Activated naive CD4-positive, alpha-beta T cell treated with anti-CD3 and anti-CD28 coated beads, Interleukin-2, amount 10 ng/mL, durations not matched to agents 7 days and 5 days (primary cell): ENCODE measurements at regions not wholly inside any gene's neighbourhood (a gene's known extent, or its start where the extent isn't known, plus 50 kb on each side); places are given as distances from the start of the nearest gene placed in this dataset.

Experiments used
- CTCF ChIA-PET: fragments of 350-600 bp; sonication (Branson Sonifier 250); formaldehyde crosslinking; loops from one replicate; lab custom pipeline; 2021; ENCODE audit warnings: antibody characterized with exemption; lab: Charles Lee
- DNase-seq: peaks from one replicate; pipeline ENCODE4 v3.0.0-alpha.2; 2020
- H3K27ac Mint-ChIP-seq: one replicate; pipeline ENCODE4 v1.8.0; 2021; ENCODE audit warnings: mild to moderate bottlenecking, moderate library complexity, mixed read lengths
- H3K27me3 Mint-ChIP-seq: one replicate; pipeline ENCODE4 v1.8.0; 2021; ENCODE audit warnings: mild to moderate bottlenecking, mixed read lengths
- H3K36me3 Mint-ChIP-seq: one replicate; pipeline ENCODE4 v1.8.0; 2021; ENCODE audit warnings: mixed read lengths
- H3K4me1 Mint-ChIP-seq: one replicate; pipeline ENCODE4 v1.8.0; 2021; ENCODE audit warnings: mixed read lengths
- H3K4me3 Mint-ChIP-seq: one replicate; pipeline ENCODE4 v1.8.0; 2021; ENCODE audit warnings: mild to moderate bottlenecking, moderate library complexity, mixed read lengths
- H3K9me3 Mint-ChIP-seq: one replicate; pipeline ENCODE4 v1.8.0; 2021; ENCODE audit warnings: mixed read lengths

DNA sequence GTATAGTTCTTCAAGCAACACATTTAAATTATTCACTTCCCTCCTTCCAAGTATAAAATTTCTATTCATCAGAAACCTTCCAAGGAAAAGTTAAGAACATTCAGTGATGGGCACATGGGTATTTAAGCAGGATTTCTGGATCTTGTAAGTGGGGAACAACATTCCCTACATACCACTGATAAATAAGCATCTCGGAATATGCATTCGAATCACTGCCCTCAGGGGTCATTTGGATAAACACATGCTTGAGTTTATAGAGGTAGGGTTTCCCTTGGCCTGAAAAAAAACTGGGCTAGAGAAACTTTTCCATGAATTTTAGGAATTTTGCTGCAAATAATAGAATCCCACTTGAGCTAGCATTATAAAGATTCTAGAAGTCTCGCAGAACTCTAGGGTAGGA lies 143.9 kb downstream of the SOX3 start:
- Mint-ChIP-seq H3K36me3 (no peaks in the 10 kb centered on the region), H3K9me3 (no peaks in the 10 kb centered on the region), H3K4me3 (no peak overlapping the region), H3K4me1 (no peaks in the 10 kb centered on the region), H3K27ac (no peak overlapping the region), H3K27me3 (no peaks in the 10 kb centered on the region)
- CTCF ChIA-PET: no interaction called here
- no peak for DNase-seq

- Mint-ChIP-seq H3K9me3 (no peaks in the 10 kb centered on the region), H3K4me3 (no peak overlapping the region), H3K27me3 (no peaks in the 10 kb centered on the region), H3K36me3 (no peaks in the 10 kb centered on the region), H3K27ac (no peak overlapping the region), H3K4me1 (no peaks in the 10 kb centered on the region)
- no peak for DNase-seq
- CTCF ChIA-PET: no interaction called here
These were observed 144.6 kb downstream of the SOX3 start for GRCh38 chrX:140360284-140360683.

DNA sequence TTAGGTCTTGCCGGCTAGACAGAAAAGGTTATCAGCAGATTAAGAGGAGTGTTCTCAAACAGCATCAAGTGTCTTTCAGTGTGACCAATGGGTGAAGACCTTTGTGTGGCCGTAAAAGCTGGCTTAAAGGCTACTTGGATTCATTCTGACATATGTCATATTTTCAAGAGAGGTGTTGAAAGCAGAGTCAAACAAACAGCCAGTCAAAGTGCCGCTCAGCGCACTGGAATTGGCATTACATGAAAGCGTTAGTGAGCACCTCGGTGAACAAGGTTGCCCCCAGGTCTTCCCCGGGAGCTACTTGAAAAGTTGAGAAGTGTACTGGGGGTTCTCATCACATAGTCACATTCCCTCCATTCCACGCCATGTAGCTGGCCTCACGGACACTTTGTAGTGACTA lies 148.9 kb downstream of the SOX3 start:
- Mint-ChIP-seq H3K4me3 (no peak overlapping the region), H3K27me3 (no peaks in the 10 kb centered on the region), H3K9me3 (no peaks in the 10 kb centered on the region), H3K4me1 (no peaks in the 10 kb centered on the region), H3K36me3 (no peaks in the 10 kb centered on the region), H3K27ac (no peak overlapping the region)
- DNase-seq: no peak
- CTCF ChIA-PET: no interaction called here

DNA sequence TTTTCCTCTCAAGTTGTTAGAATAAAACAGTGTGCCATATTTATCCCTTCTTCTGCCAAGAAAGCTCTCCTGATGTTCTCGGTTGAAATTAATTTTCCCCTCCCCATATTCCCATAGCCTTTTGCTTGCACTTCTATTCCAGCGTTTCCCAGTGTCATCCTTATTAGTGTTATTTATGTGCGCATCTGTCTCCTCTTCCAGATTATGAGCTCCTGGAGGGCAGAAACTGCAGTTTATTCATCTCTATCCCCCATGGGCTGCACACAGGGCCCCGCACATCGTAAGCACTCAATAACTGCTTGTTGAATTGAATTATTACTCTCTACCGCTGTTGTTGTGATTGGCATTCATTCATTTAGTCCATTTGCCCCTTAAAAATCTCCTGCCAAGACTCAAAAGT lies 149.4 kb downstream of the SOX3 start:
- DNase-seq: no peak
- no peaks in the 10 kb centered on the region for H3K9me3 Mint-ChIP-seq
- no peaks in the 10 kb centered on the region for H3K27me3 Mint-ChIP-seq
- CTCF ChIA-PET: no interaction called here
- H3K36me3 Mint-ChIP-seq: no peaks in the 10 kb centered on the region
- no peak overlapping the region for H3K4me3 Mint-ChIP-seq
- H3K4me1 Mint-ChIP-seq: no peaks in the 10 kb centered on the region
- no peak overlapping the region for H3K27ac Mint-ChIP-seq

DNA sequence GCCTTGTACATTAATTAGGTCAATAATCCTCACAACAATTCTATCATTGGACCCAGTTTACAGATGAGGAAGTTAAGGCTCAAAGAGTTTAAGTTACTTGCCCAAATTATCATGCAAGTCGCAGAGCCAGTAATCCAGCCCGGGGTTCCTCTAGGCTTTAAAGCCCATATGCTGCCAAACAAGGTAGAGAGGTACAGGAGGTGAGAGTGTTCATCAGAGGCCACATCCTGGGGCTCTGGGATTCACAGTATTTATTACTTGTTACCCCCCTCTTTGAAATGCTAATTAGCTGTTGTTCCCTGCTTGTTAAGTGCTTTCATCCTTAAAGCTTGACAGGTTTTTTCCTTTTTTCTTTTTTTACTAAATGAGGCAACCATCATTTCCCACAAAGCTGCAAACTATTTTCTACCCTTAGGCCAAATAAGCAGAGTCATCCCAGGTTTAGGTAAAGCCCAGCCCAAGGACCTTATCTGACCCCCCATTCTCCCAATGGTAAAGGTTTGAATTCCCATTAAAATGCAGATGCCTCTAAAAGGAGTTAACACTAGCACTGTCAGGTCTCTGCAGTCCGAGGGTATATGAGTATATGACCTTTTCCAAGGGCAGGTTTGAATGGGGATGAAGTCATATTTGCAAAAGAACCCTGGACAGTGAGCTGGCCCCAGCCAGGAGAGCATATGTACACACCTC lies 150.3 kb downstream of the SOX3 start:
- CTCF ChIA-PET: no interaction called here
- Mint-ChIP-seq H3K9me3 (no peaks in the 10 kb centered on the region), H3K36me3 (no peaks in the 10 kb centered on the region), H3K4me1 (no peaks in the 10 kb centered on the region), H3K27ac (no peak overlapping the region), H3K27me3 (no peaks in the 10 kb centered on the region), H3K4me3 (no peak overlapping the region)
- no peak for DNase-seq

- no peak overlapping the region for H3K4me3 Mint-ChIP-seq
- no peaks in the 10 kb centered on the region for H3K9me3 Mint-ChIP-seq
- no peaks in the 10 kb centered on the region for H3K4me1 Mint-ChIP-seq
- no peak for DNase-seq
- no peaks in the 10 kb centered on the region for H3K36me3 Mint-ChIP-seq
- H3K27me3 Mint-ChIP-seq: no peaks in the 10 kb centered on the region
- CTCF ChIA-PET: no interaction called here
- H3K27ac Mint-ChIP-seq: no peak overlapping the region
These were observed 158.1 kb downstream of the SOX3 start for GRCh38 chrX:140346729-140347128.

- Mint-ChIP-seq H3K4me1 (no peaks in the 10 kb centered on the region), H3K27me3 (no peaks in the 10 kb centered on the region), H3K9me3 (no peaks in the 10 kb centered on the region), H3K27ac (no peak overlapping the region), H3K36me3 (no peaks in the 10 kb centered on the region), H3K4me3 (no peak overlapping the region)
- CTCF ChIA-PET: no interaction called here
- DNase-seq: no peak
These were observed 161.5 kb downstream of the SOX3 start for GRCh38 chrX:140343226-140343868.

- no peak overlapping the region for H3K4me3 Mint-ChIP-seq
- no peak overlapping the region for H3K27ac Mint-ChIP-seq
- DNase-seq: no peak
- CTCF ChIA-PET: no interaction called here
- H3K4me1 Mint-ChIP-seq: no peaks in the 10 kb centered on the region
- no peaks in the 10 kb centered on the region for H3K27me3 Mint-ChIP-seq
- no peaks in the 10 kb centered on the region for H3K36me3 Mint-ChIP-seq
- no peaks in the 10 kb centered on the region for H3K9me3 Mint-ChIP-seq
These were observed 162.5 kb downstream of the SOX3 start for GRCh38 chrX:140342410-140342809.

- H3K36me3 Mint-ChIP-seq: no peaks in the 10 kb centered on the region
- no peaks in the 10 kb centered on the region for H3K9me3 Mint-ChIP-seq
- CTCF ChIA-PET: no interaction called here
- H3K27ac Mint-ChIP-seq: no peak overlapping the region
- H3K4me3 Mint-ChIP-seq: no peak overlapping the region
- no peak for DNase-seq
- H3K4me1 Mint-ChIP-seq: no peaks in the 10 kb centered on the region
- H3K27me3 Mint-ChIP-seq: no peaks in the 10 kb centered on the region
These were observed 167.6 kb downstream of the SOX3 start for GRCh38 chrX:140337263-140337662.

GRCh38 chrX:140318296-140318695 lies 186.6 kb downstream of the SOX3 start:
- no peaks in the 10 kb centered on the region for H3K9me3 Mint-ChIP-seq
- no peak overlapping the region for H3K4me3 Mint-ChIP-seq
- no peak for DNase-seq
- no peaks in the 10 kb centered on the region for H3K4me1 Mint-ChIP-seq
- H3K27ac Mint-ChIP-seq: no peak overlapping the region
- H3K27me3 Mint-ChIP-seq: no peaks in the 10 kb centered on the region
- CTCF ChIA-PET: no interaction called here
- H3K36me3 Mint-ChIP-seq: no peaks in the 10 kb centered on the region

DNA sequence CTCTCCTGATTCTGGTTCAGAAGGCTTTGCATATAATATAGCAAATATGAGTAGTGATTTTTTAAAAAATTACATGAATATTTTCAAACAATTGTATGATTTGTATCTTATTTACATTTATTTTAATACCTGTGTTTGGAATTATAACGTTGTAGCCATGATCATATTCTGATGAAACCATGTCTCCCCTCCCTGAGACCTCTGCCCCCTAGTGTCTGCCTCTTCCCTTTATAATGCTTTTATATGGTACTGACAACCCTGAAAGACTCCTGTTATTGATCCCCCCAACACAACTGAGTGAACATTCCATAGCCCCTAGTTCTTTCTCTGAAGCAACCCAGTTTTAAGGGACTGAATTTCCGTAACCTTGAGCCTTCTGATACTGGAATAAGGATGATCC lies 187.4 kb downstream of the SOX3 start:
- Mint-ChIP-seq H3K27me3 (no peaks in the 10 kb centered on the region), H3K4me1 (no peaks in the 10 kb centered on the region), H3K27ac (no peak overlapping the region), H3K36me3 (no peaks in the 10 kb centered on the region), H3K9me3 (no peaks in the 10 kb centered on the region), H3K4me3 (no peak overlapping the region)
- CTCF ChIA-PET: no interaction called here
- DNase-seq: no peak

DNA sequence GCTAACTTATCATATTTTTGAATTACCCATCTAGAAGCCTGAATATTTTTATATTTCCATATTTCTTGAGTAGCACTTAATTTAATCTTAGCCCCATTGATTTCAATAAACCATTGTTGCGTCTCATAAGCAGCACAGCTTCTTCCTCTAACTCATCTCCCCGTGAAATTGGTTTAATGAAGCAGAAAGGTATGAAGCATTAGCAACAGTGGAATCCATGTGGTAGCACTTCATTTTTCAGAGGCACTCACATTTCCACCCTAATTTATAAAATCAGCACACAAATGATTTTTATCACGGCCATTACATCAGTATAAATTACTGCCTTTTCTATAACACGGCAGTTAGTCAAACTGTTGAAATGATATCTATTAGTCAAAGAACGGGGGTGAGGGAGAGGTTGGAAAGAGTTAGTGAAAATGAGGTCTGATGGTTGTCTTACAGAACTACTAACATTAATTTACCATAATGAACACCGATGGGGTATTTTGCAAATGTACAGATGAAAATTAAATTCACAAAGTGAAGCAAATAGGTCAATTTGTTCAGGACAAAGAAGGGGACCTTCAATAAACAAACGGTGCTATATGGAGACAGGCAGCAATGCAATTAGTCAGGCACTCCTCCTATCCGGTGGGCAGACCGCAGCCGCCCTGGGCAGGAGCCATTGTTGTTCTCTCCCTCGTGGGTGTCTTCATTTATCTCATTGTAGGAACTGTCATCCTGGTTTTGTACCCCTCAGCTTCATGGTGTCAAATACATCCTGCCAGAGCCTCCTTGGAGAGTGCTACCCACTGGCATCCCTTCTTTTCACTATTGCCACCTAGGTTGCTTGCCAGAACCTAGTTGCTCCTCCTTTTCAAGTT lies 205.7 kb downstream of the SOX3 start:
- DNase-seq: no peak
- H3K9me3 Mint-ChIP-seq: no peaks in the 10 kb centered on the region
- H3K4me3 Mint-ChIP-seq: no peak overlapping the region
- no peak overlapping the region for H3K27ac Mint-ChIP-seq
- no peaks in the 10 kb centered on the region for H3K27me3 Mint-ChIP-seq
- H3K36me3 Mint-ChIP-seq: no peaks in the 10 kb centered on the region
- no peaks in the 10 kb centered on the region for H3K4me1 Mint-ChIP-seq
- CTCF ChIA-PET: no interaction called here

DNA sequence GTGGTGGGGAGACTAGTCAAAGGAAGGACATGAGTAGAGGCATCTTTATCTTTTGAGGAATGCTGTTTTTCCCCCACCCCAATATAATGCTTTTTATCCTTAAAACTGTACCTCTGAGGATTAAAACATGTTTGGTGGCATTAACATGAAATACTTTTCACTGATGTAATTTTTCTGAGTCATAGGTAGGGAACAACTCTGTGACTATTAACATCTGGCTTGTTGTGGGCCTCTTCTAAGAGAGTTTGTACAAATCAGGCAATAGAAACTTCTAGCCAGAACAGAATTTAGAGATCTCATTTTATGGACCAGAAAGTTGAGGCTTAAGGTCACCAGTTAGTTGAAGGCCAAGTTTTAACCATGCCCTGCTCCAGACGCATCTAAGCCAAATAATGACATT lies 207.6 kb downstream of the SOX3 start:
- H3K4me1 Mint-ChIP-seq: no peaks in the 10 kb centered on the region
- H3K27ac Mint-ChIP-seq: no peak overlapping the region
- CTCF ChIA-PET: no interaction called here
- no peaks in the 10 kb centered on the region for H3K9me3 Mint-ChIP-seq
- no peaks in the 10 kb centered on the region for H3K27me3 Mint-ChIP-seq
- no peaks in the 10 kb centered on the region for H3K36me3 Mint-ChIP-seq
- H3K4me3 Mint-ChIP-seq: no peak overlapping the region
- no peak for DNase-seq

- DNase-seq: no peak
- CTCF ChIA-PET: no interaction called here
- H3K27ac Mint-ChIP-seq: no peak overlapping the region
These were observed 211.9 kb downstream of the SOX3 start for GRCh38 chrX:140292961-140293360.

GRCh38 chrX:140292188-140292587 lies 212.7 kb downstream of the SOX3 start:
- CTCF ChIA-PET: no interaction called here

More at GRCh38 chrX:140292961-140293360, 211.9 kb downstream of the SOX3 start:
- H3K9me3 Mint-ChIP-seq: no peaks in the 10 kb centered on the region
- no peaks in the 10 kb centered on the region for H3K36me3 Mint-ChIP-seq
- no peak overlapping the region for H3K4me3 Mint-ChIP-seq
- H3K27me3 Mint-ChIP-seq: no peaks in the 10 kb centered on the region
- no peaks in the 10 kb centered on the region for H3K4me1 Mint-ChIP-seq

More at GRCh38 chrX:140292188-140292587, 212.7 kb downstream of the SOX3 start:
- Mint-ChIP-seq H3K36me3 (no peaks in the 10 kb centered on the region), H3K27ac (no peak overlapping the region), H3K4me3 (no peak overlapping the region), H3K9me3 (no peaks in the 10 kb centered on the region), H3K4me1 (no peaks in the 10 kb centered on the region), H3K27me3 (no peaks in the 10 kb centered on the region)
- no peak for DNase-seq
